ENCODE measurements at regions not wholly inside any gene's neighbourhood (a gene's known extent, or its start where the extent isn't known, plus 50 kb on each side); places are given as distances from the start of the nearest gene placed in this dataset.
"Not testable (repeated sequence)": the region's sequence is repeated elsewhere in the genome, so short reads cannot be mapped to it uniquely, and the experiment has no call there.

GRCh38 chr21:39022035-39022434 is 161.2 kb downstream of the PSMG1 start:
- no peak for DNase-seq

GRCh38 chr21:39021478-39021832 is 161.8 kb downstream of the PSMG1 start:
- DNase-seq: no peak

- no peak for DNase-seq
Observed at GRCh38 chr21:39020751-39021477, 162.3 kb downstream of the PSMG1 start.

GRCh38 chr21:39018730-39019129 is 164.5 kb downstream of the PSMG1 start:
- DNase-seq: no peak

- no peak for DNase-seq
Observed at GRCh38 chr21:39016740-39017315, 166.4 kb downstream of the PSMG1 start.

- DNase-seq: no peak
Observed at GRCh38 chr21:39014747-39015146, 168.5 kb downstream of the PSMG1 start.

GRCh38 chr21:39012326-39013230 is 170.7 kb downstream of the PSMG1 start:
- no peak for DNase-seq

GRCh38 chr21:39011911-39012310 is 171.3 kb downstream of the PSMG1 start:
- no peak for DNase-seq

- no peak for DNase-seq
Observed at GRCh38 chr21:39010629-39011404, 172.4 kb downstream of the PSMG1 start.

GRCh38 chr21:39009587-39010225 is 173.5 kb downstream of the PSMG1 start:
- DNase-seq: no peak

GRCh38 chr21:39007985-39008384 is 175.3 kb downstream of the PSMG1 start:
- DNase-seq: no peak

GRCh38 chr21:39007532-39007931 is 175.7 kb downstream of the PSMG1 start:
- DNase-seq: no peak

GRCh38 chr21:39006571-39007311 is 176.5 kb downstream of the PSMG1 start:
- no peak for DNase-seq

GRCh38 chr21:39005502-39005787 is 177.8 kb downstream of the PSMG1 start:
- DNase-seq: no peak

- DNase-seq: no peak
Observed at GRCh38 chr21:39004634-39005501, 178.4 kb downstream of the PSMG1 start.

- DNase-seq: no peak
Observed at GRCh38 chr21:39003982-39004633, 179.1 kb downstream of the PSMG1 start.

GRCh38 chr21:39001341-39001740 is 181.9 kb downstream of the PSMG1 start:
- DNase-seq: no peak

GRCh38 chr21:39000496-39000895 is 182.8 kb downstream of the PSMG1 start:
- no peak for DNase-seq

GRCh38 chr21:38999161-38999560 is 184.1 kb downstream of the PSMG1 start:
- no peak for DNase-seq

- not testable (repeated sequence) for DNase-seq
Observed at GRCh38 chr21:38998281-38998680, 185.0 kb downstream of the PSMG1 start.

- DNase-seq: not testable (repeated sequence)
Observed at GRCh38 chr21:38997843-38998175, 185.4 kb downstream of the PSMG1 start.

Data from NCI-H524 (cell line).